SK-N-SH (cell line): ENCODE measurements at regions not wholly inside any gene's neighbourhood (a gene's known extent, or its start where the extent isn't known, plus 50 kb on each side); places are given as distances from the start of the nearest gene placed in this dataset.

ENCODE experiments used
- CTCF ChIA-PET: fragments of 300-600, 350-600 bp; formaldehyde crosslinking; extraction: SDS; loops from one replicate; lab custom pipeline; 2021; lab: Yijun Ruan, JAX
- POLR2A ChIA-PET: fragments of 350-600 bp; sonication (Branson Sonifier 250); formaldehyde crosslinking; extraction: SDS; loops from one replicate; lab custom pipeline; 2020; ENCODE audit warnings: antibody characterized with exemption, inconsistent platforms; lab: Yijun Ruan, JAX
- DNase-seq: peaks from one replicate; pipeline ENCODE4 v3.0.0; 2012
- H2AFZ ChIP-seq: fragments of 200-600 bp; sonication (generic); 2 replicates; pipeline ENCODE4 v1.8.1; 2016; ENCODE audit warnings: antibody characterized with exemption, mild to moderate bottlenecking, low read depth
- H3F3A ChIP-seq: fragments of 200-600 bp; sonication (generic); replicated peaks from 2 replicates; pipeline ENCODE3; 2016; ENCODE audit warnings: antibody characterized with exemption, mild to moderate bottlenecking; ENCODE audit not compliant: insufficient read depth
- H3K27ac ChIP-seq, 2 experiments: fragments of 200-500 bp in 1 of 2; fragments of 200-600 bp in 1 of 2; sonication (Bioruptor generic) in 1 of 2; sonication (generic), shearing (Covaris generic) in 1 of 2; 2 replicates each; pipeline versions ENCODE4 v1.5.1 to v1.6.1; 2014 to 2016; ENCODE audit warnings: low read depth in 2 of 2, inconsistent platforms in 1 of 2, low read length in 1 of 2, mild to moderate bottlenecking in 1 of 2, mixed read lengths in 1 of 2
- H3K27me3 ChIP-seq: fragments of 200-600 bp; sonication (generic), shearing (Covaris generic); 2 replicates; pipeline ENCODE4 v1.6.1; 2016; ENCODE audit warnings: mixed run types; ENCODE audit not compliant: insufficient read depth
- H3K36me3 ChIP-seq, 2 experiments: fragments of 200-500 bp in 1 of 2; fragments of 200-600 bp in 1 of 2; sonication (Bioruptor generic) in 1 of 2; sonication (generic) in 1 of 2; replicated peaks in 1 of 2; 2 replicates each; pipeline versions ENCODE3 to v1.5.1; 2014 to 2016; ENCODE audit warnings: low read length in 1 of 2, mild to moderate bottlenecking in 1 of 2; ENCODE audit not compliant: insufficient read depth in 2 of 2, control insufficient read depth in 1 of 2
- H3K4me1 ChIP-seq, 2 experiments: fragments of 200-500 bp in 1 of 2; fragments of 200-600 bp in 1 of 2; sonication (Bioruptor generic) in 1 of 2; sonication (generic), shearing (Covaris generic) in 1 of 2; 2 replicates each; pipeline versions ENCODE4 v1.5.1 to v1.6.1; 2014 to 2016; ENCODE audit warnings: low read depth in 1 of 2, low read length in 1 of 2, mixed run types in 1 of 2; ENCODE audit not compliant: insufficient read depth in 2 of 2, control insufficient read depth in 1 of 2
- H3K4me2 ChIP-seq: fragments of 200-600 bp; sonication (generic), shearing (Covaris generic); 2 replicates; pipeline ENCODE4 v1.6.1; 2017; ENCODE audit warnings: mixed run types
- H3K4me3 ChIP-seq, 2 experiments: fragments of 200-500 bp in 1 of 2; fragments of 200-600 bp in 1 of 2; sonication (Bioruptor generic) in 1 of 2; sonication (generic), shearing (Covaris generic) in 1 of 2; 2 replicates each; pipeline versions ENCODE4 v1.5.1 to v1.8.1; 2014 to 2016; ENCODE audit warnings: low read depth in 2 of 2, inconsistent platforms in 1 of 2, low read length in 1 of 2, mild to moderate bottlenecking in 1 of 2, mixed read lengths in 1 of 2, moderate library complexity in 1 of 2
- H3K79me2 ChIP-seq: fragments of 200-600 bp; sonication (generic); 2 replicates; pipeline ENCODE4 v1.8.1; 2017; ENCODE audit warnings: mild to moderate bottlenecking; ENCODE audit not compliant: insufficient read depth
- H3K9ac ChIP-seq: fragments of 200-600 bp; sonication (generic); 2 replicates; pipeline ENCODE4 v1.6.1; 2017; ENCODE audit warnings: mixed run types
- H3K9me2 ChIP-seq: fragments of 200-600 bp; sonication (generic); 2 replicates; pipeline ENCODE4 v1.6.1; 2017; ENCODE audit warnings: mixed run types
- H3K9me3 ChIP-seq: fragments of 200-600 bp; sonication (generic); 2 replicates; pipeline ENCODE4 v1.6.1; 2017; ENCODE audit warnings: mixed run types, mild to moderate bottlenecking, moderate library complexity
- H4K20me1 ChIP-seq: fragments of 200-600 bp; sonication (generic); 2 replicates; pipeline ENCODE4 v1.6.1; 2017; ENCODE audit warnings: mild to moderate bottlenecking, mixed run types; ENCODE audit not compliant: insufficient read depth
- CHD2 ChIP-seq: fragments of 150-350 bp; IDR thresholded peaks from 2 replicates; pipeline ENCODE4 v1.6.1; 2018; ENCODE audit warnings: low read length; ENCODE audit not compliant: partially characterized antibody
- ELF1 ChIP-seq: IDR thresholded peaks from 2 replicates; pipeline ENCODE4 v1.4.0; 2012
- EZH2phosphoT487 ChIP-seq: fragments of 200-600 bp; sonication (generic); IDR thresholded peaks from 2 replicates; pipeline ENCODE4 v1.6.1; 2017; ENCODE audit warnings: low read depth, mixed run types, mild to moderate bottlenecking, antibody characterized with exemption, moderate library complexity, borderline replicate concordance
- FOXJ3 ChIP-seq: sonication (generic); formaldehyde crosslinking; IDR thresholded peaks from 2 replicates; pipeline ENCODE4 v1.5.1; 2020; ENCODE audit warnings: mild to moderate bottlenecking, missing genetic modification reagents
- MXI1 ChIP-seq: IDR thresholded peaks from 2 replicates; pipeline ENCODE4 v1.6.1; 2012; ENCODE audit warnings: mild to moderate bottlenecking, low read depth, low read length, improper control_type of control experiment
- NRF1 ChIP-seq: IDR thresholded peaks from 2 replicates; pipeline ENCODE4 v1.6.1; 2012; ENCODE audit warnings: low read depth, mild to moderate bottlenecking, low read length
- RAD21 ChIP-seq: IDR thresholded peaks from 2 replicates; pipeline ENCODE4 v1.6.1; 2012; ENCODE audit warnings: mild to moderate bottlenecking, low read length
- RFX5 ChIP-seq: IDR thresholded peaks from 2 replicates; pipeline ENCODE4 v1.6.1; 2012; ENCODE audit warnings: mild to moderate bottlenecking, improper control_type of control experiment, low read length
- SMC3 ChIP-seq: IDR thresholded peaks from 2 replicates; pipeline ENCODE4 v1.6.1; 2012; ENCODE audit warnings: low read depth, low read length, improper control_type of control experiment
- TAF1 ChIP-seq: IDR thresholded peaks from 2 replicates; pipeline ENCODE4 v1.6.1; 2012; ENCODE audit warnings: low read depth, mild to moderate bottlenecking, low read length, moderate library complexity, borderline replicate concordance
- TCF12 ChIP-seq: IDR thresholded peaks from 2 replicates; pipeline ENCODE4 v1.4.0; 2012
- WGBS: methylation state at CpG from one replicate; pipeline ENCODE4 v1.1.6; 2017; ENCODE audit warnings: low lambda C conversion rate; 5-methylcytosine and 5-hydroxymethylcytosine counted together
- TF ChIP-seq, protein P1 (sequence below): fragments of 200-600 bp; sonication (generic); IDR thresholded peaks from 2 replicates; pipeline ENCODE4 v1.6.1; 2017; ENCODE audit warnings: antibody characterized with exemption, mild to moderate bottlenecking, moderate library complexity
- TF ChIP-seq, protein P2 (sequence below): fragments of 150-350 bp; IDR thresholded peaks from 2 replicates; pipeline ENCODE4 v1.6.1; 2016; ENCODE audit warnings: mild to moderate bottlenecking, low read depth, low read length

DNA sequence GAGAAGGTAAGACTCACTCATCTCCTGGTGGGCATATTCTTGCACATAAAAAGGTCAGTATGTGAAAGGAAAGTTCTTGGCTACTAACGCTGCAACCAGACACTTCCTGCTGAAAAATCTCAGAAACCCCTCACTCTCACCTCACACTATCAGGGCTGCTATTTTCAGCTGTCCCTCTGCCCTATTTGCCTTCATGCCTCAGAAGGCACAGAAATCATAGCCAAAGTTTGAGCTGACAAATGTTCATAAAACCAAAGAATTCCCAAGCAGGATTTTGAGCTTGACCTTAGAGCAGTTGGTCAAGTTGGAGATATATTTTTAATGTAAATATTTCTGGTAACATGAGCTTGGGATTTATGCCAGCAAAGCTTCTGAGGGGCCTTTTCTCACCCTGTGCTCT, 806.2 kb downstream of the MAFB start (continued):
- TF ChIP-seq, protein P1, sequence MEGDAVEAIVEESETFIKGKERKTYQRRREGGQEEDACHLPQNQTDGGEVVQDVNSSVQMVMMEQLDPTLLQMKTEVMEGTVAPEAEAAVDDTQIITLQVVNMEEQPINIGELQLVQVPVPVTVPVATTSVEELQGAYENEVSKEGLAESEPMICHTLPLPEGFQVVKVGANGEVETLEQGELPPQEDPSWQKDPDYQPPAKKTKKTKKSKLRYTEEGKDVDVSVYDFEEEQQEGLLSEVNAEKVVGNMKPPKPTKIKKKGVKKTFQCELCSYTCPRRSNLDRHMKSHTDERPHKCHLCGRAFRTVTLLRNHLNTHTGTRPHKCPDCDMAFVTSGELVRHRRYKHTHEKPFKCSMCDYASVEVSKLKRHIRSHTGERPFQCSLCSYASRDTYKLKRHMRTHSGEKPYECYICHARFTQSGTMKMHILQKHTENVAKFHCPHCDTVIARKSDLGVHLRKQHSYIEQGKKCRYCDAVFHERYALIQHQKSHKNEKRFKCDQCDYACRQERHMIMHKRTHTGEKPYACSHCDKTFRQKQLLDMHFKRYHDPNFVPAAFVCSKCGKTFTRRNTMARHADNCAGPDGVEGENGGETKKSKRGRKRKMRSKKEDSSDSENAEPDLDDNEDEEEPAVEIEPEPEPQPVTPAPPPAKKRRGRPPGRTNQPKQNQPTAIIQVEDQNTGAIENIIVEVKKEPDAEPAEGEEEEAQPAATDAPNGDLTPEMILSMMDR: no peak
- no peak for TF ChIP-seq TAF1
- TF ChIP-seq FOXJ3: no peak
- TF ChIP-seq, protein P2, sequence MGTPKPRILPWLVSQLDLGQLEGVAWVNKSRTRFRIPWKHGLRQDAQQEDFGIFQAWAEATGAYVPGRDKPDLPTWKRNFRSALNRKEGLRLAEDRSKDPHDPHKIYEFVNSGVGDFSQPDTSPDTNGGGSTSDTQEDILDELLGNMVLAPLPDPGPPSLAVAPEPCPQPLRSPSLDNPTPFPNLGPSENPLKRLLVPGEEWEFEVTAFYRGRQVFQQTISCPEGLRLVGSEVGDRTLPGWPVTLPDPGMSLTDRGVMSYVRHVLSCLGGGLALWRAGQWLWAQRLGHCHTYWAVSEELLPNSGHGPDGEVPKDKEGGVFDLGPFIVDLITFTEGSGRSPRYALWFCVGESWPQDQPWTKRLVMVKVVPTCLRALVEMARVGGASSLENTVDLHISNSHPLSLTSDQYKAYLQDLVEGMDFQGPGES: no peak
- TF ChIP-seq, all 33 proteins: peak for 0

DNA sequence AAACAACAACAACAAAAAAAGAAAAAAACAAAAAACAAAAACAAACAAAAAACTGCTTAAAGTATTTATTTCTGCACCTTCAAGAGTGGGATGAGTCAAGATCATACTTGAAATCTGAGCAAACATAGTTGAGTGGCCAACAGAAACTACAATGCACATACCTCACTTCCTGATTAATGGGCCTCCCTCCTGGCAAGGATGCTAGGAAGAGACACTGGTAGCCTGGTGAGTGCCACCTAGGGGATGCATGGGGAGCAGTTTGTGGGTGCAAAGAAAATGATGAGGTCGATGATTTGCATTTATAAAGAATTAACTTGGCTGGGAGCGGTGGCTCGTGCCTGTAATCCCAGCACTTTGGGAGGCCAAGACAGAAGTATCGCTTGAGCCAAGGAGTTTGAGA, 808.1 kb downstream of the MAFB start:
- Histone ChIP-seq H3K4me1 (peaks cover 0 to 10% of the 10 kb centered on the region in 2 experiments; a peak in 2 of 4 replicates), H3K9me3 (no peaks in the 10 kb centered on the region), H3K9ac (no peak overlapping the region), H4K20me1 (no peaks in the 10 kb centered on the region), H3K36me3 (no peaks in the 10 kb centered on the region)
- DNase-seq: peak; percentile 8
- POLR2A ChIA-PET: no interaction called here
- no peak for TF ChIP-seq NRF1
- peak; percentile 37 for TF ChIP-seq RAD21
- TF ChIP-seq RFX5: no peak
- peak; percentile 17; the same call in 1 of the 2 replicates for TF ChIP-seq SMC3
- TF ChIP-seq, protein P1: peak; percentile 39; the same call in 1 of the 2 replicates
- TF ChIP-seq, all 33 proteins: peak for 3
- no peaks in the 10 kb centered on the region for H3K79me2 ChIP-seq
- WGBS: 60% methylated on average over 4 of the region's 4 CpGs
- no peaks in the 10 kb centered on the region for H3K9me2 ChIP-seq
- H3K4me2 ChIP-seq: no peak overlapping the region; the same call in 1 of the 2 replicates
- no peak overlapping the region for H2AFZ ChIP-seq
- no peak overlapping the region for H3K4me3 ChIP-seq
- no peaks in the 10 kb centered on the region for H3F3A ChIP-seq
- H3K27me3 ChIP-seq: no peaks in the 10 kb centered on the region
- CTCF ChIA-PET: interaction anchor here (1.2 to 1.6 kb wide), 2 partner anchors 611 to 769 kb away, joined by 3 to 6 read pairs; no protein-coding TSS in a partner anchor
- H3K27ac ChIP-seq: no peak overlapping the region

DNA sequence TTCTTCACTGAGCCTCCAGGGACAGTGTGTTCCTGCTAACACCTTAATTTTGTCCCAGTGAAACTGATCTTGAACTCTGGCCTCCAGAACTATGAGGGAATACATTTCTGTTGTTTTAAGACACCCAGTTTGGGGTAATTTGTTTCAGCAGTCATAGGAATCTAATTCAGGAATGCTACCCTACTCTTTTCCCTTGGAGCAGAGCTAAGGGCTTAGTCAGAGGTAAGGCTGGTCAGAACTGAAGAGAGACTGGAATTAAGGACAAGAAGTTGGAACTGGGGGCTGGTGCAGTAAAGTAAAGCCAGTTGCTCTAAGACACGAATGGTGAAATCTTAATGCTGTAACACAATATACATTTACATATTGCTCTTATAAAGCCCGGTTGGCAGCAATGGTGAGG, 809.7 kb downstream of the MAFB start:
- H3K27me3 ChIP-seq: no peaks in the 10 kb centered on the region
- H3K4me1 ChIP-seq: peaks cover 0 to 10% of the 10 kb centered on the region in 2 experiments; a peak in 2 of 4 replicates
- H3K9me2 ChIP-seq: no peaks in the 10 kb centered on the region
- H3K9me3 ChIP-seq: no peaks in the 10 kb centered on the region
- H3K27ac ChIP-seq: no peak overlapping the region
- H3F3A ChIP-seq: no peaks in the 10 kb centered on the region
- H3K4me3 ChIP-seq: no peak overlapping the region
- H3K36me3 ChIP-seq: no peaks in the 10 kb centered on the region
- no peak overlapping the region for H3K4me2 ChIP-seq
- ChIA-PET CTCF (interaction anchor here (0.9 to 4.3 kb wide), 6 partner anchors 8 to 1084 kb away, joined by 3 to 30 read pairs (median 4); no protein-coding TSS in a partner anchor), POLR2A (no interaction called here)
- no peaks in the 10 kb centered on the region for H4K20me1 ChIP-seq
- no peaks in the 10 kb centered on the region for H3K79me2 ChIP-seq
- no peak overlapping the region for H3K9ac ChIP-seq
- no peak overlapping the region for H2AFZ ChIP-seq
- TF ChIP-seq TCF12 (no peak), ELF1 (no peak), EZH2phosphoT487 (no peak), MXI1 (no peak), CHD2 (no peak)
- 33% methylated on average over 2 of the region's 2 CpGs for WGBS
- DNase-seq: no peak
